HG03025 (cell line): ENCODE measurements at regions not wholly inside any gene's neighbourhood (a gene's known extent, or its start where the extent isn't known, plus 50 kb on each side); places are given as distances from the start of the nearest gene placed in this dataset.

ENCODE experiments used
- ATAC-seq: cut with Tn5 transposase; IDR thresholded peaks from one replicate; pipeline ENCODE4 v1.9.1; 2021; ENCODE audit warnings: mild to moderate bottlenecking, moderate library complexity; ENCODE audit not compliant: unreplicated experiment, low FRiP score

DNA sequence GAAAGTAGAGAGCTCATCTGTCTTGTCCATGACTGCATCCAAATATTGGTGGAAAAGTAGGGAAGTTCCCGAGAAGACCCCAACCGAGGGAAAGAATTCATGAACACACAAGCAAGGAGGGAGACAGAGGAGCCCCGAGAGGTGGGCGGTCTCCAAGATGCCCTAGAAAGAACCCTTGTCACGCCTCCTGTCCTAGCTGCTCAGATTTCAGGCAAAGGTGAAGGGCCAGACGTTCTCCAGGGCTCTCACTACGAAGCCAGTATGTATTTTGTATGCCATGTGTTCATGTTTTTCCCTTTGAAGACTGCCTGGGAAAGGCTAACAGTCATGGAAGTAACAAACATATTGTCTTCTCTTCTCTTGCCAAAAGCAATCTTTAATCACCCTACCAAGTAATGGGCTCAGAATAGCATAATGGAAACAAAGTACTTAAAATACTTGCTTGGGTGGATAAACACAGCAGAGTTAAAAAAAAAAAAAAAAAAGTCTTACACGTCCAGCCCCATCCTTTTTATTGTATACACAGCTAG lies 99.2 kb upstream of the TBX3 start:
- no peak for ATAC-seq

DNA sequence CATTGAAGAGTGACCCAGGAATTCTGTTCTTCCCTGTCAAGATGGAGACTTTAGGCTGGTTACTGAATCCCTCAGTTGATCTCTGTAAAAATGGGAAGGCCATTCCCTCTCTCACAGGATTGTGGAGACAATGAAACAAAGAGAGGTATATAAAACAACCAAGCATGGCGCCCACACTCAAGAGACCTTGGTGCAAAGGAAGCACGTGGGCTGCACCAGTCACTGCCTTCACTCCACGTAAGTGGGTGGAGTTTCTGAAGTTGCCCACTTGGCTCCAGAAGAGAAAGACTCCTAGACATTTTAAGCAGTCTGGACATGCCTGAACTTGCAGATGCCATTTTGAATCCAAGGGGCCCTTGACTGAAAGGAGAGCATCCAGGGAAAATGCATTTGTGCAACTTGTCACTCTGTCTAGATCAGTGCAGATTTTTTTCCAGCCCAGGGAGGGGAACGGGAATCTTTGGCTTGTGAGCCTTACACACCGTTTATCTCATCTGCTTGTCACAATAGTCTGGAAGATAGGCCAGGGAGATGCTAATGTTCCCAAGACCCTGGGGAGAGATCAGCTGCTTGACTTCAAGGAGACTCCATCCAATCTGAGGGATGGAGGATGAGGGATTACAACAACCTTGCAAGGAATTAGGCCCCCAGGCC lies 96.9 kb upstream of the TBX3 start:
- no peak for ATAC-seq

DNA sequence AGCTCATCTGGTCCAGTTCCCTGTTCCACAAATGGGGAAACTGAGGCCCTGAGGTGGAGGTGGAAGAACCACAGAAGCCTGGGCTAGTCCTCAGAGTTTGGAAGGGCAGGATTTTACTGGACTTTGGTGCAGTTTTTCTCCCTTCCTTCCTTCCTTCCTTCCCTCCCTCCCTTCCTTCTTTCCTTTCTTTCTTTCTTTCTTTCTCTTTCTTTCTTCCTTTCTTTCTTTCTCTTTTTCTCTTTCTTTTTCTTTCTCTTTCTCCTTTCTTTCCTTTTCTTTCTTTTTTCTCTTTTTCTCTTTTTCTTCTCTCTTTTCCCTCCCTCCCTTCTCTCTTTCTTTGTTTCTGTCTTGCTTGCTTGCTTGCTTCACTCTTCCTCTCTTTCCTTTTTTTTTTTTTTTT lies 95.7 kb upstream of the TBX3 start:
- no peak for ATAC-seq

DNA sequence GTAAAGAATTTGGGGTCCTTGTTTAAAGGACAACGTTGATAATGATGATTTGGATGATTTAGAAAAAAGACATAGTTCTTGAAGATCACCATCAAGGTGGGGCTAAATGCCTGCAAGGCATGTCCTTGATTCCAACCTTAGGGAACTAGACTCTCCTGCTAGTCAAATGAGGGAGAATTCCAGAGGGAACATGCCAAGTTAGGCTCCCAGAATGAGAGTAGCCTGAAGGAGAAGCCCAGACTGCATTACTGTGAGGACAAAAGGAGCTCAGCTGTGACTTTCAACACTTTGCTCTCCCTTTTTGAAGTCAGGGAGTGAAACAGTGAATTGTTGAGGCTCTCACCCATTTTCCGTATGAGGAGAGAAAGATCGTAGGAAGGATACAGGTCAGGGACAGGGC lies 95.2 kb upstream of the TBX3 start:
- ATAC-seq: no peak

DNA sequence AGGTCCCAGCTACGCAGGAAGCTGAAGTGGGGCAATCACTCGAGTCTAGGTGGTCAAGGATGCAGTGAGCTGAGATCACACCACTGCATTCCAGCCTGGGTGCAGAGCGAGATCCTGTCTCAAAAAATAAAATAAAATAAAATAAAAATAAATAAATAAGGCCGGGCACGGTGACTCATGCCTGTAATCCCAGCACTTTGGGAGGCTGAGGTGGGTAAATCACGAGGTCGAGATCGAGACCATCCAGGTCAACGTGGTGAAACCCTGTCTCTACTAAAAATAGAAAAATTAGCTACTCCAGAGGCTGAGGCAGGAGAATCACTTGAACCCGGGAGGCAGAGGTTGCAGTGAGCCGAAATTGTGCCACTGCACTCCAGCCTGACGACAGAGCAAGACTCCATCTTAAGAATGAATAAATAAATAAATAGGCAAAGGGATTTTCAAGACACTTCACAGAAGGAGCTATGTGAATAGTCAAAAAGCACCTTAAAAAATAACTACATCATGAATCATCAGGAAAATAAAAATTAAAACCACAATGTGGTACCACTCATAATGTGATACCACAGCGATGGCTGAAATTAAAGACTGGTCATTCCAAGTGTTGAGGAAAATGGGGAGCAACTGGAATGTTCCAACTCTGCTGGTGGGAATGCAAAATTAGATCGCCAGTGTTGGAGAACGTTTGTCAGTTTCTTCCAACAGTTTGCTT lies 92.9 kb upstream of the TBX3 start:
- no peak for ATAC-seq

DNA sequence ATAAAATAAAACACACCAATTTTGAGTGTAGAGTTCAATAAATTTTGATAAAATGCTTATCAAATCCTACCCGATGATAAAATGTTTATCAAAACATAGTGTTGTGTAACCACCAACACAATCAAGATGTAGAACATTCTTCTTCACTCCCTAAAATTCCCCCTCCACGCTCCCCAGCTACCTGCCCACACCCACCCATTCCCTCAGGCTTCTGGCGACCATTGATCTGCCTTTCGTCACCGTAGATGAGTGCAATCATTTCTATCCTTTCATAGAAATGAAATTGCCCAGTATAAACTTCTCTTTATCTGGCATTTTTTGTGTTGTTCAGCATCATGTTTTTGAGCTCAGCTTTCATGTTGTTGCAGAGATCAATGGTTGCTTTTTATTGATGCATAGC lies 90.7 kb upstream of the TBX3 start:
- no peak for ATAC-seq

DNA sequence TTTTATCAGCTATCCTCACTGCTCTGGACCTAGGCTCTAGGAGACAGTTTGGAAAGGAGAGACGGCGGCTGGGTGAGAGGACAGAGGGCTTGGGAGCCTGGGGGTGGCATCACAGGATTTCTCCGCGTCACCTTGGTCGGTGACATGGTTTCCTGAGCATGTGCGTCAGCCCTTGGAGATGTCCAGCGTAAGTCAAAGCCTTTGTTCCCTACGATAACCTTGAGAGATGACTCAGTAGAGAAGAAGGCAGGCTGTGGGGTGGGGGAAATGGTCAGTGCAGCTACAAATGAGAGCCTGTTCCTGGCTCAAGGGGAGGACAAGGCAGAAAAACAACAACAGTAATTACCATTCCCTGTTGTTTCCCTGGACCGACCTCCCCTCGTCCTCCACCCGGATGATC lies 90.2 kb upstream of the TBX3 start:
- ATAC-seq: no peak

DNA sequence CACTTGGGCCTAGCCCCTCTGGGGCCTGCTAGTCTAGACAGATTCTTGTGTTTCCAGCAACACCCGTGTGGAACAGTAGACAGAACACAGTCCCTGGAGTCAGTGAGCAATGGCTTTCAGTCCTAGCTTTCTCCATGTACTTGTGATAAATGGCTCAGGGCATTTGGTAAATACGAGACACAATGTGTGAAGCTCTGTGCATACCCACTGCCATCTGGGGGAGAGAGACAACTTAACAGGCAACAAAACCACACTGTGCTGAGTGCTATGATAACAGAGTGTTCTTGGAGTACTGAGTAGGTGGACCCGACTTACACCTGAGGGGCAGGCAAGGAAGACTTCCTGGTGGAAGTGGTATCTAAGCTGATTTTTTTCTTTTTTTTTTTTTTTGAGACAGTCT lies 86.3 kb upstream of the TBX3 start:
- no peak for ATAC-seq

DNA sequence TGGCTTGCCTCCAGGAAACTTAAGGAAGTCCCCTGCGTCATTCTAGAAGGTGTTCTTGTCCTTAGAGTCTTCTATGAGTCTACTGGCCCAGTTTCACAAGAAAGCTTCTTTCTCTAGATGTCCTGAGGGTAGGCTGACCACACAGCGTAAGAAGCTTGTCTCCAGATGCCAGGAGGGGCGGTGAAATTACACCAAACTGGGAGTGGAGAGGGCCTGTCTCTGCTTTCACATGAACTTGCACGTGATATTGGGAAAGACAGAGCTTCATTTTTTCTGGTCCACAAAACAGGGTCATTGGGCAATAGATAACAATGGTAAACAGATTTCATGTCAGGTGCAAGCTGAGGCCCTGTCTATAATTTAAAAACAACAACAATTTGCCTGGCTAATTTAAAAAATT lies 85.7 kb upstream of the TBX3 start:
- no peak for ATAC-seq

DNA sequence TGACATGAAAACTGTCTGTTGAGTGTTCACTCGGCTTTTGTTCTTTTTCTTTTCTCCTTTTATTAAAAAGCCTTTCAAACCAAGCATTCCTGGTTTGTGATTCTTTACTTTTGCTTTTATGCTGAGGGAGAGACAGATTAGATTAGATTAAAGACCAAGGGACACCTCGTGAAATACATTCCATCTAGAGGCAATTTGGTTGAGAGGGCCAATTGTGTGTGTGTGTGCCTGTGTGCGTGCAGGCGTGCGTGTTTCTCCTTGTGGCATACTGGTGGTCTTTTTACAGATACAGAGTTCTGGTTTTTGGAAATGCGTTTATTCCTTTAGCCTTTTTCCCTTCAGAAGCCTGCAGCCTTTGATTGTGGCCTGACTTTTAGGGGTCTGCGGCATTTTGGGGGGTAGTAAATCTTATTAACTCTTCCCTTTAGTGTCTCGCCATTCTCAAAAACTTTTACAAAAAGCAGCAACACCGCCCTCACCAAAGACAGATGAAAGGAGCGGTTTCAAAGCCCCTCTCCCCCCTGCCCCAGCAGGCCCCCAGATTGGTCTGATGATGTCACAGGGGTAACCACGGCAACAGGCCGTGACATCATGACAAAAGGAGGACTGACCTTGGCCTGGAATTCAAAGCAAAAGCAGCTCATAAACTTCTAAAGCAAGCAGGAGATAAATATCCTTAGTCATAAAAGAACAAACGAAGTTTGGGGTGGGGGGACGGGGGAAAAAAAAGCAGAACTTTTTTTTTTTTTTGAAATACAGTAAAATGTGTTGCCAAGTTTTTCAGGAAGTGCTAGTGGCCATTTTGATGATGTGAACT lies 84.1 kb upstream of the TBX3 start:
- no peak for ATAC-seq

DNA sequence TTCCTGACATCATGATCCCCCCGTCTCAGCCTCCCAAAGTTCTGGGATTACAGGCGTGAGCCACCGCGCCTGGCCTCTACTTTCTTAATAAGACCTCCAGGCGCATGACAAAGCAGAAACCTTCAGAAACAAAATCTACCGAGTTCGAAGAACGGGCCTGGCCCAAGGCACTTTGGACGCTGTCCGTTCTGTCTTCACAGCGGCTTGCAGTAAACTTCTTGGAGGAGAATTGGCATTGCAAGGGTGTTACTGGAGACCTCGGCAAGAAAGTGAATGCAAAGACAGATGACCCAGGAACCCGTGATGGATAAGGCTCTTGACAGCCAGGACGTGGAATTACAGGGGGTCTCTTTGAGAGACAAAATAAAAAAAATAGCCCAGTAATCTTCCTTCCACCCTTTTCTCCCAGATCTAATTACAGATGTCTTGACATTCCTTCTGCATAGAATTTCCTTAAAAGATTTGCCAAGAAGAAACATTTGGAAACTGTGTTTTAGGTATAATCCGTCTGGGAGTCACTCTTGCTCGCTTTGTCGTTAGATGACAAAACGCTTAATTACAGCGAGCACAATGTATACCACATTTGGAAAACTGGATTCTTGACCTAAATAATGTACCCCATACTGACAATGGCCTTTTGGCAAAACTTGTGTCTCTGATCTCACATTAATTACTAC lies 83.2 kb upstream of the TBX3 start:
- ATAC-seq: no peak

DNA sequence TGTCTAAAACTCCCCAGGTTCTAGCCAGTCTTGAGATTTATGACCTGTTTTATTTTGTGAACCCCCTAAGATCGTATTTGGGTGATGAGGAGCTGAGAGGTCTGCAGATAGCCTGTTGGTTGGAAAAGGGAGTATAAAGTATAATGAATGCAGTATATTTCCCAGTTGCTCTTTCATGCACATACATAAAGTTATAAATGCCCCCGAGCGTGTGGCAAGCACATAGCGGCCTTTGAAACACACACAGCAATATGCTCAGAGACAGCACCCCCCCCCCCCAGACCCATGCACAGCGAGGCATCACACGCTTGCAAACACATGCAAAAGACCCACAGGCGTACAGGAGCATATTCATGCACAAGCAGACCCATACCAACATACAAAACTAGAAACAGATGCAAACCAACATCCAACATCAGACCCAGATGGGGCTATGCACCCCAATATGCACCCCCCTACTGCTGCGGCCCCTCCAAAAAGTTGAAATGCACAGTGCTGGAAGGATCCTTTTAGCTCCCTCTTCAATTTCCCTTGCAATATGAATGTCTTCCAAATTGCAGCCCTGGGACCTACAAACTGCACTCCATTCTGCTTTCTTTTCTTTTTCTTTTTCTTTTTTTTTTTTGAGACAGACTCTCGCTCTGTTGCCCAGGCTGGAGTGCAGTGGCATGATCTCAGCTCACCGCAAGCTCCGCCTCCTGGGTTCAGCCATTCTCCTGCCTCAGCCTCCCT lies 82.2 kb upstream of the TBX3 start:
- ATAC-seq: no peak

DNA sequence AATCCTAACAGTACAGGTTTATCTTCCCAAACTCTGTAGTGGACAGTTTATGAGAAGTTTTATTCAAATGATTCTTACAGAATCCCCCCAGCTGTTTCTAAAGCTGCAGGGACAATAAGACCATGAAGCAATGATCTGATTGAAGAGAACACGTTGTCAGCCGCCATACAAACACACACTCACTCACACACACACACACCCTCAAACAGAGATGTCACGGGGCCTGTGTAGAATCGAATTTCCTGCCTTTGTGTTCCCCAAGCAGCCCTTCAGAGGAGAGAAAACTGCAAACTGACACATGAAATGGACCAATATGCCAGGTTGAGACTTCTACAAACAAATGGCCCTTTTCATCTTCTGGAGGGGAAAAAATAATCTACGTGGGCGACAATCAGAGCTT lies 80.5 kb upstream of the TBX3 start:
- no peak for ATAC-seq

DNA sequence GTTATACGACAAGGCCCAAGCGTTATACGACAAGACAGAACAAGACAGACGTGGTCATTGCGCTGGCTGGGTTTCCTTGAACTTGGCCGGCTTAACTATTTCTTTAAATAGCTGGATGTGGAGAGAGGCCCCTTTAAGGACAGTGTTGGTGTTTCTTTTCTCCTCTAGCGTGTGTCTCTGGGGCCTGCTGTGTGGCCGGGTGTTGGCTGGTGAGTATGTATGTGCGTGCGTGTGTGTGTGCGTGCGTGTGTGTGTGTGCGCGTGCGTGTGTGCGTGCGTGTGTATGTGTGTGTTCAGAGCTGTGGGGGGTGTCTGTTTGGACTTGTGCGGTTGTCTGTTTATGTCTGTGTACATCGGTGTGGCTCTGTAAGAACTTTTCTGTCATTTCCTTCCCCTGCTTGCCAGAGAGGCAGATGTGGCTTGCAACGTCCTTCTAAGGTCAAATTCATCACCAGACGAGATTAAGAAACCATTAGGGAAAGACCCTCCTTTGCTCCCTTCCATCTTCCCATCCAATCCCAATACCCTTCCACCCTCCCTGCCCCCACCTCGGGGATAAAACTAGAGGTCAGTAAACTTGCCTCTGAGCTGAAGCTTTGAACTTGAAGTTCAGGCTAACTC lies 78.6 kb upstream of the TBX3 start:
- ATAC-seq: no peak

DNA sequence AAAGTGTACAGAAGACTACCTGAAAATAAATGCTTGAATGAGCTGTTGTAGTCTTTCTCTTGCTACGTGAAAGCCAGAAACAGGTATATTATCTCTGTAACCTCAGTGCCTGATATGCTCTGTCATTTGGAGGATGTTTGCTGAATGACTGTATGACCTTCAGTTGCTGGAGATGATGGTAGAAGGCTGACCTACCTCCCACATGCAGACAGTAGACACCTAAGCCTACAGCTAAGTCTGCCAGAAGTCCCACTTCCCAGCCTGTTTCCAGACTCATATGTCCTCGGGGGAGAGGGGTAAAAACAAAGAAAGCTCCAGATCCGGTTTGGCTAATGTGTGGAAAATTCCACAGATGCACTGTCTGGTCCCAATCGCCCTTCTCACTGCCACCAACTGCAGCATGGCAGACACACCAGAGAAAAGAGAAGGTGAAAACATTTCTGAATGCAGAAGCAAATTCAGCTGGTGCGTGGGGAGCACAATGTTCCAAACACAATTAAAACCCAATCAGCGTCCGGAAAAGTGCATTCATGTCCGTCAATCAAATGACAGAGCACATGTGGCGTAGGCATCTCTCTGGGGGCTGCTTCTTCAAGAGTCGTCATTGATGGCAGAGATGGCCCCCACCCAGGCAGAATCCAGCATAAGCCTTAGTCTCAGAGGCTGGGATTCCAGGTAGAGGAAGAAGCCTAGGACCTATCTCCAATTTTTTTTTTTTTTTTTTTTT lies 76.3 kb upstream of the TBX3 start:
- ATAC-seq: no peak

DNA sequence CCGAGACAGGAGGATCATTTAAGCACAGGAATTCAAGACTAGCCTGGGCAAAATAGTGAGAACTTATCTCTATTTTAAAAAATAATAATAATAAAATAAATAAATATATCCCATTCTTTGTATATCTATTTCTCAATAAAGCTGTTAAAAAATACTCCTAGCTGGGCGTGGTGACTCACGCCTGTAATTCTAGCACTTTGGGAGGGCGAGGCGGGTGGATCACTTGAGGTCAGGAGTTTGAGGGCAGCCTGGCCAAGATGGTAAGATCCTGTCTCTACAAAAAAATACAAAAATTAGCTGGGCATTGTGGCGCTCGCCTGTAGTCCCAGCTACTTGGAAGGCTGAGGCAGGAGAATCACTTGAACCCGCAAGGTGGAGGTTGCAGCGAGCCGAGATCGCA lies 75.7 kb upstream of the TBX3 start:
- ATAC-seq: no peak

DNA sequence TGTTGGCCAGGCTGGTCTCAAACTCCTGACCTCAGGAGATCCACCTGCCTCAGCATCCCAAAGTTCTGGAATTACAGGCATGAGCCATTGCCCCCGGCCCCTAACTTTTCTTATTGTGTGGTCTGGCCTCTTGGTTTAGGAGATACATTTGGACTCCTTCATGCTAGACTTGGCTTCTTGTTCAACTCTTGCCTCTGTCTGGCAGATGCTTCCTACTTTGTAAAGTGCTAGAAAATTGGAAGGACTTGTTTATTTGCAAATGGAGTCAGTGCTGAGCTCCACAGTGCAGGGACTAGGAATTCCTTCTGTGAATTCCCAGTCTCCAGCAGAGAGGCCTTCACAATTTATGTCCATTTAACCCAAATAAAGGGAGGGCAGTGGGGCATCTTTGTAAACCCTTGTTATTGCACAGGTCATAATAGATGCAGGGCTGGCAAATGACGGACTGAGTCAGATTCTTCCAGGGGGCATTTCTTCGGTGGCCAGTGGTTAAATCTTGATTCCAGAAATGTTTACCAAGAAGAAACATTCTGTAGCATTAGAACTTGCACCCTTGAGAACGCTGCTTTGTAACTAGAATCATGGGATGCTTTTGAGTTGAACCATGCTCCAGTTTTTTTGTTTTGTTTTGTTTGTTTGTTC lies 73.8 kb upstream of the TBX3 start:
- no peak for ATAC-seq

DNA sequence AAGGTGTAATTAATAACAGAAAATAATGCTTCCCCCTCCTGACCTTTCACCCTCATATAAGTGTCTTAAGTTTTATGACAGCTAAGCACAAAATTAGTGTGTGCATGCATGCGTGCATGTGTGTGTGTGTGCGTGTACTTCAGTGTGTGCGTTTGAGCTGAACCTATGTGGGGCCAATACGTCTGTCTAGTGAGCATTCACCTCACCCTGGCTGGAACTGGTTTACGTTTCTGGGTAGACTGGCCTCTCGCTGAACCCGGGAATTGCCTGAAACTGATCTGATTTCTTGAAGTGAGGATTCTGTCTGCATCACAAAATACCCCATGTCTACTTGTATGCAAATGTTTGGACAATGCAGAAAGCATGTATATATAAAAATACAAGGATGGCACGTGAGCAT lies 68.2 kb upstream of the TBX3 start:
- no peak for ATAC-seq

DNA sequence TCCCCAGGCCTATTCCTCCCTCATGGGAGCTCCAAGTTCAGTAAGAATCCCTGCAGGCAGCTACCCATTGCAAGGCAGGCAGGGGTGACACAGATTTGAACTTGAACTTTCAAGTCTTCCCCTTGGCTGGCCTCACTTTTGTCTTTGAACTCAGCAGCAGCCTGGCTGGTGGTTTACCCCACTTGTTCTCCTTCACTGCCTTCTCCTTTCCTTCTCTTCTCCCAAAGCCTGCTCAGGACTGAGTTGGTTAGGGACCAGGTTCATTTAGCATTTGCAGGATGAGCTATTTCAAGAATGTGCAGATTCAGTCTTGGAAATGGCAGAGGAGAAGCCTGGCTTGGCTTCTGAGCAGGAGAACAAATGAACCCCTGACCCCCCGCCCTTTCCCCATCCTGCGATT lies 67.7 kb upstream of the TBX3 start:
- no peak for ATAC-seq
